GM23338 (cell line): ENCODE measurements at regions not wholly inside any gene's neighbourhood (a gene's known extent, or its start where the extent isn't known, plus 50 kb on each side); places are given as distances from the start of the nearest gene placed in this dataset.

Source experiments
- ATAC-seq: fragments of 200-7000 bp; cut with Tn5 transposase; 3 replicates; pipeline ENCODE4 v1.9.1; 2020
- DNase-seq: peaks from one replicate; pipeline ENCODE4 v3.0.0-alpha.2; 2015; ENCODE audit warnings: low spot score
- H2AFZ ChIP-seq: fragments of 200-600 bp; sonication (generic); 2 replicates; pipeline ENCODE4 v1.8.0; 2016; ENCODE audit warnings: antibody characterized with exemption, mild to moderate bottlenecking, moderate library complexity
- H3F3A ChIP-seq: fragments of 200-600 bp; sonication (generic); replicated peaks from 2 replicates; pipeline ENCODE4 v1.8.0; 2017; ENCODE audit warnings: antibody characterized with exemption, mixed run types, low read depth
- H3K27ac ChIP-seq: fragments of 200-600 bp; sonication (generic); 2 replicates; pipeline ENCODE4 v1.6.1; 2016; ENCODE audit warnings: low read depth
- H3K27me3 ChIP-seq: fragments of 200-600 bp; sonication (generic); 2 replicates; pipeline ENCODE4 v1.8.0; 2016; ENCODE audit warnings: mild to moderate bottlenecking, mixed run types, moderate library complexity; ENCODE audit not compliant: insufficient read depth
- H3K36me3 ChIP-seq: fragments of 200-600 bp; sonication (generic); 2 replicates; pipeline ENCODE4 v1.8.0; 2016; ENCODE audit warnings: mild to moderate bottlenecking; ENCODE audit not compliant: insufficient read depth
- H3K4me1 ChIP-seq: fragments of 200-600 bp; sonication (generic); 2 replicates; pipeline ENCODE4 v1.8.0; 2016; ENCODE audit warnings: mild to moderate bottlenecking, moderate library complexity; ENCODE audit not compliant: insufficient read depth
- H3K4me2 ChIP-seq: fragments of 200-600 bp; sonication (generic); 2 replicates; pipeline ENCODE4 v1.7.1; 2017; ENCODE audit warnings: mixed run types
- H3K4me3 ChIP-seq: fragments of 200-600 bp; sonication (generic); 2 replicates; pipeline ENCODE4 v1.6.1; 2016; ENCODE audit warnings: mixed run types
- H3K79me2 ChIP-seq: fragments of 200-600 bp; sonication (generic); replicated peaks from 2 replicates; pipeline ENCODE4 v1.8.0; 2017; ENCODE audit warnings: mild to moderate bottlenecking; ENCODE audit not compliant: insufficient read depth
- H3K9me2 ChIP-seq: fragments of 200-600 bp; sonication (generic); 2 replicates; pipeline ENCODE4 v1.8.0; 2017; ENCODE audit not compliant: insufficient read depth
- H4K20me1 ChIP-seq: fragments of 200-600 bp; sonication (generic); replicated peaks from 2 replicates; pipeline ENCODE4 v1.8.0; 2017; ENCODE audit warnings: mild to moderate bottlenecking; ENCODE audit not compliant: insufficient read depth
- H3K27ac Mint-ChIP-seq: 2 replicates; pipeline ENCODE4 v1.8.0; 2020; ENCODE audit warnings: inconsistent platforms, mild to moderate bottlenecking, moderate library complexity, mixed read lengths
- H3K27me3 Mint-ChIP-seq: 3 replicates; pipeline ENCODE4 v1.8.0; 2022; ENCODE audit warnings: low read depth, mild to moderate bottlenecking, moderate library complexity, mixed read lengths, inconsistent platforms; ENCODE audit not compliant: insufficient read depth, poor library complexity
- H3K36me3 Mint-ChIP-seq: 3 replicates; pipeline ENCODE4 v1.8.0; 2021; ENCODE audit warnings: low read depth, mild to moderate bottlenecking, inconsistent platforms, moderate library complexity, mixed read lengths
- H3K4me1 Mint-ChIP-seq: 3 replicates; pipeline ENCODE4 v1.8.0; 2020; ENCODE audit warnings: mild to moderate bottlenecking, inconsistent platforms, mixed read lengths
- H3K4me3 Mint-ChIP-seq: 3 replicates; pipeline ENCODE4 v1.8.0; 2021; ENCODE audit warnings: moderate library complexity, mild to moderate bottlenecking, inconsistent platforms, mixed read lengths
- H3K9me3 Mint-ChIP-seq: 3 replicates; pipeline ENCODE4 v1.8.0; 2020; ENCODE audit warnings: moderate library complexity, mild to moderate bottlenecking, inconsistent platforms, mixed read lengths
- CREB1 ChIP-seq: fragments of 250-450 bp; sonication (Bioruptor Pico); IDR thresholded peaks from 2 replicates; pipeline ENCODE4 v1.5.0; 2020; ENCODE audit warnings: low read depth, mild to moderate bottlenecking, moderate library complexity
- EZH2 ChIP-seq: fragments of 200-600 bp; sonication (generic); IDR thresholded peaks from one replicate; pipeline ENCODE4 v1.8.0; 2017; ENCODE audit warnings: antibody characterized with exemption, mild to moderate bottlenecking, low read depth; ENCODE audit not compliant: unreplicated experiment
- EZH2phosphoT487 ChIP-seq: fragments of 200-600 bp; sonication (generic); IDR thresholded peaks from one replicate; pipeline ENCODE4 v1.8.1; 2018; ENCODE audit warnings: antibody characterized with exemption; ENCODE audit not compliant: unreplicated experiment
- STAT1 ChIP-seq: IDR thresholded peaks from one replicate; pipeline ENCODE4 v1.6.1; 2016; ENCODE audit warnings: antibody characterized with exemption; ENCODE audit not compliant: unreplicated experiment
- ZNF331 ChIP-seq: fragments of 250-450 bp; sonication (Bioruptor Pico); IDR thresholded peaks from 2 replicates; pipeline ENCODE4 v1.5.0; 2020; ENCODE audit warnings: low read depth, mild to moderate bottlenecking, moderate library complexity
- TF ChIP-seq, protein P1 (sequence below): fragments of 250-450 bp; sonication (Bioruptor Pico); IDR thresholded peaks from 2 replicates; pipeline ENCODE4 v1.5.0; 2020; ENCODE audit warnings: mild to moderate bottlenecking, moderate library complexity
- TF ChIP-seq, protein P2 (sequence below), 2 experiments: fragments of 200-600 bp in 1 of 2; sonication (generic) in 1 of 2; conservative IDR thresholded peaks; 2 replicates each; pipeline versions ENCODE4 v1.5.1 to v1.6.1; 2016 to 2017; ENCODE audit warnings: antibody characterized with exemption in 2 of 2, low read depth in 2 of 2, mild to moderate bottlenecking in 2 of 2, moderate library complexity in 1 of 2
- TF ChIP-seq, protein P3 (sequence below): IDR thresholded peaks from one replicate; pipeline ENCODE4 v1.6.1; 2018; ENCODE audit warnings: antibody characterized with exemption; ENCODE audit not compliant: unreplicated experiment

DNA sequence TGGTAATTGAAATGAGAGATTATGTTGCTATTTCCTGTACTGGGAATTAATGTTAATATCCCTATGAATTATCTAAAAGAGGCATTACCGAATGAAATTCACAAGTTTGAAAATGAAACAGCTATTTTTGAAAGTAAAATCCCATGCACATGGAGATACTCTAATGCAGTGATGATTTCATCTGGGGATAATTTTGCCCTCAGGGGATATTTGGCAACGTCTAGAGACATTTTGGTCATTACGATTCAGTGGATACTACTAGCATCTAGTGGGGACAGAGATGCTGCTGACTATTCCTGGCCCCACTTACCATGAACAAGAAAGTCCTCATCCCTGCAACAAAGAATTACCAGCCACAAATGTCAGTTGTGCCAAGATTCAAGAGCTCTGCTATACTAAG, 500.9 kb downstream of the EFNA5 start (continued):
- TF ChIP-seq, protein P1, sequence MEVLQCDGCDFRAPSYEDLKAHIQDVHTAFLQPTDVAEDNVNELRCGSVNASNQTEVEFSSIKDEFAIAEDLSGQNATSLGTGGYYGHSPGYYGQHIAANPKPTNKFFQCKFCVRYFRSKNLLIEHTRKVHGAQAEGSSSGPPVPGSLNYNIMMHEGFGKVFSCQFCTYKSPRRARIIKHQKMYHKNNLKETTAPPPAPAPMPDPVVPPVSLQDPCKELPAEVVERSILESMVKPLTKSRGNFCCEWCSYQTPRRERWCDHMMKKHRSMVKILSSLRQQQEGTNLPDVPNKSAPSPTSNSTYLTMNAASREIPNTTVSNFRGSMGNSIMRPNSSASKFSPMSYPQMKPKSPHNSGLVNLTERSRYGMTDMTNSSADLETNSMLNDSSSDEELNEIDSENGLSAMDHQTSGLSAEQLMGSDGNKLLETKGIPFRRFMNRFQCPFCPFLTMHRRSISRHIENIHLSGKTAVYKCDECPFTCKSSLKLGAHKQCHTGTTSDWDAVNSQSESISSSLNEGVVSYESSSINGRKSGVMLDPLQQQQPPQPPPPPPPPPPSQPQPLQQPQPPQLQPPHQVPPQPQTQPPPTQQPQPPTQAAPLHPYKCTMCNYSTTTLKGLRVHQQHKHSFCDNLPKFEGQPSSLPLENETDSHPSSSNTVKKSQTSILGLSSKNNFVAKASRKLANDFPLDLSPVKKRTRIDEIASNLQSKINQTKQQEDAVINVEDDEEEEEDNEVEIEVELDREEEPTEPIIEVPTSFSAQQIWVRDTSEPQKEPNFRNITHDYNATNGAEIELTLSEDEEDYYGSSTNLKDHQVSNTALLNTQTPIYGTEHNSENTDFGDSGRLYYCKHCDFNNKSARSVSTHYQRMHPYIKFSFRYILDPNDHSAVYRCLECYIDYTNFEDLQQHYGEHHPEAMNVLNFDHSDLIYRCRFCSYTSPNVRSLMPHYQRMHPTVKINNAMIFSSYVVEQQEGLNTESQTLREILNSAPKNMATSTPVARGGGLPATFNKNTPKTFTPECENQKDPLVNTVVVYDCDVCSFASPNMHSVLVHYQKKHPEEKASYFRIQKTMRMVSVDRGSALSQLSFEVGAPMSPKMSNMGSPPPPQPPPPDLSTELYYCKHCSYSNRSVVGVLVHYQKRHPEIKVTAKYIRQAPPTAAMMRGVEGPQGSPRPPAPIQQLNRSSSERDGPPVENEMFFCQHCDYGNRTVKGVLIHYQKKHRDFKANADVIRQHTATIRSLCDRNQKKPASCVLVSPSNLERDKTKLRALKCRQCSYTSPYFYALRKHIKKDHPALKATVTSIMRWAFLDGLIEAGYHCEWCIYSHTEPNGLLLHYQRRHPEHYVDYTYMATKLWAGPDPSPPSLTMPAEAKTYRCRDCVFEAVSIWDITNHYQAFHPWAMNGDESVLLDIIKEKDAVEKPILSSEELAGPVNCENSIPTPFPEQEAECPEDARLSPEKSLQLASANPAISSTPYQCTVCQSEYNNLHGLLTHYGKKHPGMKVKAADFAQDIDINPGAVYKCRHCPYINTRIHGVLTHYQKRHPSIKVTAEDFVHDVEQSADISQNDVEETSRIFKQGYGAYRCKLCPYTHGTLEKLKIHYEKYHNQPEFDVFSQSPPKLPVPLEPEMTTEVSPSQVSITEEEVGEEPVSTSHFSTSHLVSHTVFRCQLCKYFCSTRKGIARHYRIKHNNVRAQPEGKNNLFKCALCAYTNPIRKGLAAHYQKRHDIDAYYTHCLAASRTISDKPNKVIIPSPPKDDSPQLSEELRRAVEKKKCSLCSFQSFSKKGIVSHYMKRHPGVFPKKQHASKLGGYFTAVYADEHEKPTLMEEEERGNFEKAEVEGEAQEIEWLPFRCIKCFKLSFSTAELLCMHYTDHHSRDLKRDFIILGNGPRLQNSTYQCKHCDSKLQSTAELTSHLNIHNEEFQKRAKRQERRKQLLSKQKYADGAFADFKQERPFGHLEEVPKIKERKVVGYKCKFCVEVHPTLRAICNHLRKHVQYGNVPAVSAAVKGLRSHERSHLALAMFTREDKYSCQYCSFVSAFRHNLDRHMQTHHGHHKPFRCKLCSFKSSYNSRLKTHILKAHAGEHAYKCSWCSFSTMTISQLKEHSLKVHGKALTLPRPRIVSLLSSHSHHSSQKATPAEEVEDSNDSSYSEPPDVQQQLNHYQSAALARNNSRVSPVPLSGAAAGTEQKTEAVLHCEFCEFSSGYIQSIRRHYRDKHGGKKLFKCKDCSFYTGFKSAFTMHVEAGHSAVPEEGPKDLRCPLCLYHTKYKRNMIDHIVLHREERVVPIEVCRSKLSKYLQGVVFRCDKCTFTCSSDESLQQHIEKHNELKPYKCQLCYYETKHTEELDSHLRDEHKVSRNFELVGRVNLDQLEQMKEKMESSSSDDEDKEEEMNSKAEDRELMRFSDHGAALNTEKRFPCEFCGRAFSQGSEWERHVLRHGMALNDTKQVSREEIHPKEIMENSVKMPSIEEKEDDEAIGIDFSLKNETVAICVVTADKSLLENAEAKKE (CRISPR knock-in tag): no peak
- TF ChIP-seq, protein P2, sequence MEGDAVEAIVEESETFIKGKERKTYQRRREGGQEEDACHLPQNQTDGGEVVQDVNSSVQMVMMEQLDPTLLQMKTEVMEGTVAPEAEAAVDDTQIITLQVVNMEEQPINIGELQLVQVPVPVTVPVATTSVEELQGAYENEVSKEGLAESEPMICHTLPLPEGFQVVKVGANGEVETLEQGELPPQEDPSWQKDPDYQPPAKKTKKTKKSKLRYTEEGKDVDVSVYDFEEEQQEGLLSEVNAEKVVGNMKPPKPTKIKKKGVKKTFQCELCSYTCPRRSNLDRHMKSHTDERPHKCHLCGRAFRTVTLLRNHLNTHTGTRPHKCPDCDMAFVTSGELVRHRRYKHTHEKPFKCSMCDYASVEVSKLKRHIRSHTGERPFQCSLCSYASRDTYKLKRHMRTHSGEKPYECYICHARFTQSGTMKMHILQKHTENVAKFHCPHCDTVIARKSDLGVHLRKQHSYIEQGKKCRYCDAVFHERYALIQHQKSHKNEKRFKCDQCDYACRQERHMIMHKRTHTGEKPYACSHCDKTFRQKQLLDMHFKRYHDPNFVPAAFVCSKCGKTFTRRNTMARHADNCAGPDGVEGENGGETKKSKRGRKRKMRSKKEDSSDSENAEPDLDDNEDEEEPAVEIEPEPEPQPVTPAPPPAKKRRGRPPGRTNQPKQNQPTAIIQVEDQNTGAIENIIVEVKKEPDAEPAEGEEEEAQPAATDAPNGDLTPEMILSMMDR (conservative IDR thresholded peaks at IDR 0.05; ENCODE audit: low read depth in 2 of 2): no peak
- TF ChIP-seq EZH2 (no peak), CREB1 (CRISPR knock-in tag) (no peak), STAT1 (no peak)

DNA sequence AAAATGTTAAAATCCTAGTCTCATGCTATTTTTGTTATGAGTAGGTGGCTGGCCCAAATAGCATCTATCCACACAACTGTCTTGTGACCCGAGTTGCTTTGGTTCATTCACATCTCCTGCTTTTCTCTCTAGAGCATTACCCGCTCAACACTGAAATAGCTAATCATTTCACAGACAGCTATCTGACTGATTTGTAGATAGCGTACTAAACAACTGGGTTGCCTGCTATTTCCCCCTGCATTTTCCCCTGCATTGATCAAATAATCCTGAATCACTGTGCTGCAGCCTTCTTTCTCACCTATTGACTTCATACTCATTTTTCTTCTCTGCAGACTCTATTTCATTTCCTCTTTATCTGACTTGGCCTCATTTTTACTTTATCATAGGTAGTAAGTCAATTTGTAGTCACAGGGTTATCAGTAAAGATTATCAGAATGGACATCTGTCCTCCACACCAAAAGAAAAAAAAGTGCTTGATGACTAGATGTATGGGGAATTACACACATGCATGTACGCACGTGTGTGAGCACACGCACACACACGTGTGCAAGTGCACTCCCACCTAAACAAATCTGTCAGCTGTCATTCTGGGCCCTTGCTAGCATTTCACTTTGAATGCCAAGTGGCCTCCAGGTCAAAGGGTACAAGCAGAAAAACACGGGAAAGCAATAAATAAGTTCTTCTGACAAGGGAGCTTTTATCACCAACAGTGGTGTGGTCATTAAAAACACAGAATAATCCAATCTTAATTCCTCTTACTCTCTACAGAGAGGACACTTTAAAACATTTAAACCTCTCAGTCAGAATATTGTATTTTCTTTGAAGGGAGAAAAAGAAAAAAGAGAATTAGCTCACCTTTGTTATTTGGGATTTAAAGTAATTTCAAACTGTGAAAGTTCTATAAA, 501.6 kb downstream of the EFNA5 start:
- no peak for DNase-seq
- TF ChIP-seq, protein P3, sequence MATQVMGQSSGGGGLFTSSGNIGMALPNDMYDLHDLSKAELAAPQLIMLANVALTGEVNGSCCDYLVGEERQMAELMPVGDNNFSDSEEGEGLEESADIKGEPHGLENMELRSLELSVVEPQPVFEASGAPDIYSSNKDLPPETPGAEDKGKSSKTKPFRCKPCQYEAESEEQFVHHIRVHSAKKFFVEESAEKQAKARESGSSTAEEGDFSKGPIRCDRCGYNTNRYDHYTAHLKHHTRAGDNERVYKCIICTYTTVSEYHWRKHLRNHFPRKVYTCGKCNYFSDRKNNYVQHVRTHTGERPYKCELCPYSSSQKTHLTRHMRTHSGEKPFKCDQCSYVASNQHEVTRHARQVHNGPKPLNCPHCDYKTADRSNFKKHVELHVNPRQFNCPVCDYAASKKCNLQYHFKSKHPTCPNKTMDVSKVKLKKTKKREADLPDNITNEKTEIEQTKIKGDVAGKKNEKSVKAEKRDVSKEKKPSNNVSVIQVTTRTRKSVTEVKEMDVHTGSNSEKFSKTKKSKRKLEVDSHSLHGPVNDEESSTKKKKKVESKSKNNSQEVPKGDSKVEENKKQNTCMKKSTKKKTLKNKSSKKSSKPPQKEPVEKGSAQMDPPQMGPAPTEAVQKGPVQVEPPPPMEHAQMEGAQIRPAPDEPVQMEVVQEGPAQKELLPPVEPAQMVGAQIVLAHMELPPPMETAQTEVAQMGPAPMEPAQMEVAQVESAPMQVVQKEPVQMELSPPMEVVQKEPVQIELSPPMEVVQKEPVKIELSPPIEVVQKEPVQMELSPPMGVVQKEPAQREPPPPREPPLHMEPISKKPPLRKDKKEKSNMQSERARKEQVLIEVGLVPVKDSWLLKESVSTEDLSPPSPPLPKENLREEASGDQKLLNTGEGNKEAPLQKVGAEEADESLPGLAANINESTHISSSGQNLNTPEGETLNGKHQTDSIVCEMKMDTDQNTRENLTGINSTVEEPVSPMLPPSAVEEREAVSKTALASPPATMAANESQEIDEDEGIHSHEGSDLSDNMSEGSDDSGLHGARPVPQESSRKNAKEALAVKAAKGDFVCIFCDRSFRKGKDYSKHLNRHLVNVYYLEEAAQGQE: no peak
- TF ChIP-seq ZNF331 (CRISPR knock-in tag): no peak
- TF ChIP-seq, protein P2 (conservative IDR thresholded peaks at IDR 0.05; ENCODE audit: low read depth in 2 of 2): no peak
- no peak for TF ChIP-seq EZH2phosphoT487
- no peak for TF ChIP-seq CREB1 (CRISPR knock-in tag)

More for the DNA sequence above, 501.6 kb downstream of the EFNA5 start:
- Histone ChIP-seq H3K4me1 (no peaks in the 10 kb centered on the region), H3K27ac (no peak overlapping the region), H3K27me3 (no peaks in the 10 kb centered on the region), H2AFZ (no peak overlapping the region), H4K20me1 (no peaks in the 10 kb centered on the region), H3K79me2 (no peaks in the 10 kb centered on the region), H3F3A (no peaks in the 10 kb centered on the region), H3K36me3 (0 out of 2 replicates have a peak, but pooled peaks cover 3% of the 10 kb centered on the region), H3K4me3 (no peak overlapping the region), H3K4me2 (no peak overlapping the region), H3K9me2 (0 out of 2 replicates have a peak, but pooled peaks cover 3% of the 10 kb centered on the region)
- Mint-ChIP-seq H3K27me3 (peaks cover 2% of the 10 kb centered on the region), H3K27ac (no peak overlapping the region), H3K36me3 (peaks cover 20% of the 10 kb centered on the region), H3K4me3 (no peak overlapping the region), H3K4me1 (peaks cover 4% of the 10 kb centered on the region; the same call in 1 of the 3 replicates), H3K9me3 (peaks cover 28% of the 10 kb centered on the region)
- no peak for ATAC-seq
